Activated CD8-positive, alpha-beta T cell treated with anti-CD3 and anti-CD28 coated beads, Interleukin-2, amount 10 ng/mL, durations not matched to agents 7 days and 5 days (primary cell): ENCODE measurements at regions not wholly inside any gene's neighbourhood (a gene's known extent, or its start where the extent isn't known, plus 50 kb on each side); places are given as distances from the start of the nearest gene placed in this dataset.

Experiments used
- ATAC-seq: fragments of 150-1000 bp; cut with Tn5 transposase; one replicate; pipeline ENCODE4 v1.10.0; 2021; ENCODE audit warnings: moderate library complexity
- CTCF ChIA-PET: fragments of 350-600 bp; sonication (Branson Sonifier 250); formaldehyde crosslinking; loops from one replicate; lab custom pipeline; 2021; ENCODE audit warnings: antibody characterized with exemption; lab: Charles Lee
- POLR2A ChIA-PET: fragments of 350-600 bp; sonication (Branson Sonifier 250); formaldehyde crosslinking; loops from one replicate; lab custom pipeline; 2021; ENCODE audit warnings: antibody characterized with exemption; lab: Charles Lee
- DNase-seq: peaks from one replicate; pipeline ENCODE4 v3.0.0-alpha.2; 2020
- H3K27ac Mint-ChIP-seq: one replicate; pipeline ENCODE4 v1.8.0; 2021; ENCODE audit warnings: mild to moderate bottlenecking, mixed read lengths
- H3K27me3 Mint-ChIP-seq: one replicate; pipeline ENCODE4 v1.8.0; 2021; ENCODE audit warnings: low read depth, mixed read lengths
- H3K36me3 Mint-ChIP-seq: one replicate; pipeline ENCODE4 v1.8.0; 2021; ENCODE audit warnings: low read depth, mixed read lengths
- H3K4me1 Mint-ChIP-seq: one replicate; pipeline ENCODE4 v1.8.0; 2021; ENCODE audit warnings: low read depth, mixed read lengths
- H3K4me3 Mint-ChIP-seq: one replicate; pipeline ENCODE4 v1.8.0; 2021; ENCODE audit warnings: mild to moderate bottlenecking, mixed read lengths
- H3K9me3 Mint-ChIP-seq: one replicate; pipeline ENCODE4 v1.8.0; 2022; ENCODE audit warnings: mixed read lengths; ENCODE audit not compliant: insufficient read depth

DNA sequence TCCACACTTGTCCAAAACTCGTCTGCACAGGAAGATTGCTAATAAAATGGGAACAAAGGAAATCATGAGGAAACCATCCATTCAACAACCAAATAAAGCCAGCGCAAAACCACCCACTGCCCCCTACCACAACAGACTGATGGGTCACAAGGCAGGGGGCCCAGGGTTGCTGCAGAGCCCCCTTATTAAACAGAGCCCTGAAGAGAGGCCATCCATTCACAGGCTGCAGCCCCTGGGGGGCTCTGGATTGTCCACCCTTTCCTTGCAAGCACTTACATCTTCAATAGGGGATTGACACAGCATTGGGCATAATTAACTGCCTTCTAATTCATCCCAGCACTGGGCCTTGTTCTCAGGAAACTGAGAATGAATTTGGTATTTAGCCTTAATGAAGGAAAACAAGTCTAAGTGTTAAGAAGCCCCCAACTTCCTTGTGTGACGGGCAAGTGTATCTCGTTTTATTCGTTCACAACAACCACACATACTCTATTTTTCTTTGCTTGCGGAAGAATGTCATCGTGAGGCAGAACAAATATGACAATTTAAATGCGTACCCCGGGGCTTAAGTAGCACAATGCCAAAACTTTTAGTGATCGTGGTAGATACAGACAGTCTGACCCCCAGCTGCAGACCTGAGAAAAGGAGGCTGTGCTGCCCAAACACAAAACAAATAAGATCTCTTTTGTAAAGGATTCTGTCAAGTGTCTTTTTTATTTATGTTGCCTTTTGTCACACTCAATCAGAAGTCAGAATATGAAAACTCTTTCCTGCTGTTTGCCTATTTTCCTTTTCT is 144.0 kb downstream of the SEMA6D start:
- Mint-ChIP-seq H3K27me3 (no peaks in the 10 kb centered on the region), H3K27ac (no peak overlapping the region), H3K9me3 (no peaks in the 10 kb centered on the region), H3K4me3 (no peak overlapping the region), H3K36me3 (no peaks in the 10 kb centered on the region), H3K4me1 (no peaks in the 10 kb centered on the region)
- DNase-seq (no peak), ATAC-seq (no peak)
- ChIA-PET CTCF (no interaction called here), POLR2A (no interaction called here)

DNA sequence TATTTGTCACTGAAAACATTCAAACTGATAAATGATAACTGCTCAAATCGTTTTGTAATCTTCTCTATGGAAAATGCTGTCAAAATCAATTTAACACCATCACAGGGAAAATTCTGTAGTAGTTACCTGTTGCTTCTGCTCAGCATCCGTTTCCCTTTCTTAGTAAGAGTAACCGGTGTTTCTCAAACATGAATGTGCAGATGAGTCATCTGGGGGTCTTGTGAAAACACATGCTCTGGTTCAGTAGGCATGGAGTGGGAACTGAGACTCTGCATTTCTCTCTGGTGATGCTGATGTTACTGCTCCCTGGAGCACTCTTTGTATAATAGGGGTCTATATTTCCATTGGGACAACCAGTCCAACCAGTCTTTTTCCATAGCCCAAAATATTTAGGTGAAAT is 145.1 kb downstream of the SEMA6D start:
- Mint-ChIP-seq H3K27me3 (no peaks in the 10 kb centered on the region), H3K4me3 (no peak overlapping the region), H3K36me3 (no peaks in the 10 kb centered on the region), H3K27ac (no peak overlapping the region), H3K4me1 (no peaks in the 10 kb centered on the region), H3K9me3 (no peaks in the 10 kb centered on the region)
- ATAC-seq (no peak), DNase-seq (no peak)
- ChIA-PET POLR2A (no interaction called here), CTCF (interaction anchor here (0.8 kb wide), 1 partner anchor 12 kb away, joined by 4 read pairs; no protein-coding TSS in a partner anchor)

DNA sequence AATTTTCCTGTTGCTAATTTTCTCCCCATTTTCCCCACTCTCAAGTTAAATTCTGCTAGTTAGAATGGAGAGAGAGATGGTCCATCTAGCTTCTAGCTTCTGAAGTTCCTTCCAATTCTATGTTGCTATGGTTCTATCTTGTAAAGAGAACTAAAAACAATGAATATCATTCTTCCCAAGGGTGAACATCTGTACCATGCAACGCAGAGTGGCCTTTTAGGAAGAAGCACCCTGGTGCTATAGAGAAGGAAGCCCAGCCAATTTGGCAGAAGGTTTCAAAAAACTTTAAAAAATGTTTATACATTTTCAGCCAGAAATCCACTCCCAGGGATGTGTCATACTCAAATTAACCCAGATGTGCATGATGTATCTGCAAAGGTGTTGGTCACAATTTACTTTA is 149.1 kb downstream of the SEMA6D start:
- no peaks in the 10 kb centered on the region for H3K4me1 Mint-ChIP-seq
- CTCF ChIA-PET: no interaction called here
- H3K9me3 Mint-ChIP-seq: peaks cover 3% of the 10 kb centered on the region
- no peak for ATAC-seq
- DNase-seq: no peak
- no peak overlapping the region for H3K27ac Mint-ChIP-seq
- POLR2A ChIA-PET: no interaction called here
- H3K4me3 Mint-ChIP-seq: no peak overlapping the region
- H3K27me3 Mint-ChIP-seq: no peaks in the 10 kb centered on the region
- H3K36me3 Mint-ChIP-seq: no peaks in the 10 kb centered on the region

DNA sequence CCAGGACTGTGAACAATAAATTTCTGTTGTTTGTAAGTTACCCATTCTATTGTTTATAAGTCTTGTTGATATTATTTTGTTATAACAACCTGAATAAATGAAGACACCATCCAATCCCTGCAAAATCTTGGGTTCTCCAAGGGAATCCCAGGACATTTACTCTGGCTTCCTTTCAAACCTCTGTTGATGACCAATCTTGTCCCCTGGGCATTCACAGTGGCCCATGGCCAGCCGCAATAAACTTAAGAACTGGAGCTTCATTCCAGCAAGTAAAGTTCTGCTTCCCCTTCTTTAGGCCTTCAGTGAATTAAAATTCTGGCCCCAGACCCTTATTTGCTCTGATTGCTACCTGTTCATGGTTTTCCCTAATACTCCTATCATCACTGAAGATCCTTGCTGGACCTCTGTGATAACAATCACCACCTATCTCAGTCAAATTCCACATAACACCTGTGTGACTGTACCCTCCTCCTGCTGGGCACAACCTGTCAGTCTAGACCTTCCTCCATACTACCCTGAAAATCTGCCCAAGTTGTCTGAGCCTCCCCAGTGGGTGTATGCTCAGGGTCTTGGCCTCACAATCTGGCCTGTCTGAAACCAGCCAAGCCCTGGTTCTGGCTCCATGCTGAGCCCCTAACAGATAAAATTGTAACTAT is 153.1 kb downstream of the SEMA6D start:
- no peaks in the 10 kb centered on the region for H3K36me3 Mint-ChIP-seq

DNA sequence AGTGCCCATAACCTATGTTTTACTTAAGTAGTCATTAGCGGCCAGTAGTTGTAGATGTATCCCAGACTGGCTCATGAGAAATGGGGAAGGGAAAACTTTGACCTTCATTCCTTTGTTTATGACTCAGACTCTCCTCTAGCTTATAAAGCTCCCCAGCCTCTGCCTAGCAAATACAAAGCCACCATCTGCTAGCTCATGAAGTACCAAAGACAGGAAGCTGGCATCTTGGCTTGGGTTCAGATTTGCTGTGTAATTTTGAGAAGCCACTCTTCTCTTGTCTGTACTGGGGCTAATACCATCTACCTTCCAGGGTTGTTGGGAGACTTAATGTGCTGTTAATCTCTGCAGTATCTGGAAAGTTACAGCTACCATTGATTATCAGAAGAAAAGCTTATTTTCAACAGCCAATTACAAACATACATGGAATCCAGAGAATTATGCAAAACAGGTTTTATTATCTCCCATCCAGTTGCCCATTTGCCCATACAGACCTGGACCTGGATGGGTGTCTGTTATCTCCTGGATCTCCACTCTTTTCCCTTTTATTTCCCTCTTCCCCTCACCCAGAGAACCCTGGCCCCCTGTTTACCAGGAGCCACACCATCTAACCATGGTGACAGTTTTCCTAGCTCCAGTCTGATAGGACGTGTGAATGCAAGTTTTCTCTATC is 153.8 kb downstream of the SEMA6D start:
- no peaks in the 10 kb centered on the region for H3K27me3 Mint-ChIP-seq
- peaks cover 3% of the 10 kb centered on the region for H3K9me3 Mint-ChIP-seq
- no peak overlapping the region for H3K27ac Mint-ChIP-seq
- H3K4me1 Mint-ChIP-seq: no peaks in the 10 kb centered on the region
- no peak overlapping the region for H3K4me3 Mint-ChIP-seq
- ATAC-seq (no peak), DNase-seq (no peak)
- H3K36me3 Mint-ChIP-seq: no peaks in the 10 kb centered on the region
- POLR2A ChIA-PET: no interaction called here
- CTCF ChIA-PET: interaction anchor here (1.5 kb wide), 1 partner anchor 20 kb away, joined by 3 read pairs; no protein-coding TSS in a partner anchor

More for the DNA sequence above, 153.1 kb downstream of the SEMA6D start:
- no peaks in the 10 kb centered on the region for H3K27me3 Mint-ChIP-seq
- CTCF ChIA-PET: interaction anchor here (1.5 kb wide), 1 partner anchor 20 kb away, joined by 3 read pairs; no protein-coding TSS in a partner anchor
- DNase-seq (no peak), ATAC-seq (no peak)
- H3K27ac Mint-ChIP-seq: no peak overlapping the region
- peaks cover 3% of the 10 kb centered on the region for H3K9me3 Mint-ChIP-seq
- POLR2A ChIA-PET: no interaction called here
- no peaks in the 10 kb centered on the region for H3K4me1 Mint-ChIP-seq
- H3K4me3 Mint-ChIP-seq: no peak overlapping the region

DNA sequence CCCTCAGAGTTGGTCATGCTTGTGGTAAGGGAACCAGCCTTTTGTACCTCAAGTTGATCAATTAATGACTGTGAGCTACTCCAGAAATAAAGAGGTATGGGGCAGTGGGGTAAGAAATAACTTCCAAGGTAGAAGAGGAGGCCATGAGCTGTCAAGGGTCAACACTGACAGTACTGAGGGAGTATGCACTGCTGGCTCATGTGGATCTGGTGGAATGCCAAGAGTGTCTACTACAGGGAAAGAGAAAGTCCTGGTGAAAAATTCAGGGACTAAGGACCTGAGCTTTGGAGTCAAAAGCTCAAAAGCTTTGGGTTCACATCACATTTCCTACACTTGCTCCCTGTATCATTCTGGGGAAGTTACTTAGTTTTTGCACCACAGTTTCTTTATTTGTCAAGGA is 154.9 kb downstream of the SEMA6D start:
- H3K36me3 Mint-ChIP-seq: no peaks in the 10 kb centered on the region
- DNase-seq: no peak
- no peaks in the 10 kb centered on the region for H3K27me3 Mint-ChIP-seq
- ATAC-seq: no peak
- no peak overlapping the region for H3K27ac Mint-ChIP-seq
- CTCF ChIA-PET: no interaction called here
- POLR2A ChIA-PET: no interaction called here
- peaks cover 3% of the 10 kb centered on the region for H3K9me3 Mint-ChIP-seq
- H3K4me1 Mint-ChIP-seq: no peaks in the 10 kb centered on the region
- no peak overlapping the region for H3K4me3 Mint-ChIP-seq

DNA sequence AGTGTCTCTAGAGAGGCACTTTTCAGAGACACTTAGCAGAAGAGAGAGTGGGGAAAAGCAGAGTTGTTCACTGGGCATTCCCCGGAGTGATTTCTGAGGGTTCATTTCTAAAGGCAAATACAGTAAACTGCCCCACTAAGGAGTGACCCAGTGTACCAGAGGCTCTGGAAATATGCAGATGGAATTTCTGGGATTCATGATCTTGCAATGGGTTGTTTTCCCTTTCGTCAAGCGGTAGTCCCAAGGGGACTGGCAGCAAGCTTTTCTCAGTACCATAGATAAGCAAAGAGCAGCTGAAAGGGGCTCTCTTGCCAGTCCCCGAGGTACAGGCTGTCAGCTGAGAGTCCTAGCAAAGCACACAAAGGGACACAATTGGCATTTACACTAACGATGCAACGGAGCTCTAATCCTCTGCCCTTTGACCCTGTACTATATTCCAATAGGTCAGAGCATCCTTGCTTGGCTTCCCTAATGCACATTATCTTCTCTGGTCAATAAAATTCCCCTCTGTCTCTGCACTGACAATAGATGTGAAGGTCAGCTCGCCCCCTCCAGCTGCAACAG is 155.6 kb downstream of the SEMA6D start:
- POLR2A ChIA-PET: no interaction called here
- Mint-ChIP-seq H3K4me3 (no peak overlapping the region), H3K9me3 (peaks cover 3% of the 10 kb centered on the region), H3K27ac (no peak overlapping the region), H3K36me3 (no peaks in the 10 kb centered on the region), H3K4me1 (no peaks in the 10 kb centered on the region), H3K27me3 (no peaks in the 10 kb centered on the region)
- no peak for ATAC-seq
- no peak for DNase-seq
- CTCF ChIA-PET: no interaction called here

DNA sequence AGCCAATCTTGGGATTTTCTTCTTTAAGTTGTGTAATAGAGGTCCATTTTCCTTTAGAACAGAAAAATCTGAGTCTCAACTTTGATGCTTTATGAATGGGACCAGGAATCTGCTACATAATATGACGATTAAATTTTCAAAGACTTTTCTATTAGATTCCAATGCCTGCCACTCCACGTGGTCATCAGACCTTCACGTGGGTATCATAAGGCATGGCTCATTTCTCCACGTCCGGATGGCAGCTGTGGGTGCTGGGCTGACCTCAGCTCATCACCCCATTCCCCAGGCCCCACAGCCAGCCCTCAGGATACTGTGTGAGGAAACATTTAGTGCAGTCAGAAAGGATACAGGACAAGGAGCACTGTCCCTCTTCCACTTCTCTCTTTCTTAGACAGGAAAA is 159.7 kb downstream of the SEMA6D start:
- Mint-ChIP-seq H3K4me3 (no peak overlapping the region), H3K4me1 (no peaks in the 10 kb centered on the region), H3K9me3 (no peaks in the 10 kb centered on the region), H3K27me3 (no peaks in the 10 kb centered on the region), H3K27ac (no peak overlapping the region), H3K36me3 (no peaks in the 10 kb centered on the region)
- ChIA-PET CTCF (no interaction called here), POLR2A (no interaction called here)
- DNase-seq: no peak
- ATAC-seq: no peak

DNA sequence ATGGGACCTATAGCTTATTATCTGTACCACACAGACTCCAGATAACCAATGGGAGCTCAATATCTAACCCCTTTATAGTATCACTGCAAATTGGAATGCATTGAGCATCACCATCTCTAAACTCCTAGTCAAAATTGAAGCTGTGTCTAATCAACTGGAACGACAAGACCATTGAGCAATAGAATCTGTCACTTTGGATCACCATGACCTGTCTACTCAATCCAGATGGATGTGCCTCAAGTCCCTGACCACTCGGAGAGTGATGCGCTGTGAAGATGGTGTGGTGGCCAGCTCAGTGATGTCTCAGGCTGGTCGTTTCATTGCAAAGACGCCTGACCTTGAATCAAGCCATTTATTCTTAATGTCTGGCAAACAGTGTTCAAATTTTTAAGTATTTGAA is 160.5 kb downstream of the SEMA6D start:
- POLR2A ChIA-PET: no interaction called here
- H3K4me3 Mint-ChIP-seq: no peak overlapping the region
- no peaks in the 10 kb centered on the region for H3K9me3 Mint-ChIP-seq
- no peaks in the 10 kb centered on the region for H3K4me1 Mint-ChIP-seq
- DNase-seq (no peak), ATAC-seq (no peak)
- CTCF ChIA-PET: no interaction called here
- H3K27me3 Mint-ChIP-seq: no peaks in the 10 kb centered on the region
- H3K36me3 Mint-ChIP-seq: no peaks in the 10 kb centered on the region
- no peak overlapping the region for H3K27ac Mint-ChIP-seq

DNA sequence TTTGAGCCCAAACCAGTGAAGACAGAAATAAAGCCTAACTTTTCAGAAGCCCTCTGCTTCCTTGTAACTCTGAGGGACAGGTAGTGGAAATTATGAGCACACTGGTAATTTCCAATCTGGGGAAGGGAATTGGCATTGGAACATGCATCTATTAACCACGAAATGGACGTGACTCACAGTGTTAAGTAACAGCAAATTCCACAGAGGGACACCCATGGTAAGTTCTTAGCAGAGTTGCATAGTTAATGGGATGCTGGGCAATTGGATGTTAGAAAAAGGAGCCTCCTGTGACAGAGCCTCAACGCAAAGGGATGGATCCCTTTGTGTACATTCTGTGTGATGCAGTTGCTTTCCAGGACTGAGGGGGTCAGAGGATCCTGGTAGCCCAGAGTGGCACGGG is 168.6 kb downstream of the SEMA6D start:
- Mint-ChIP-seq H3K4me1 (no peaks in the 10 kb centered on the region), H3K9me3 (no peaks in the 10 kb centered on the region), H3K27ac (no peak overlapping the region), H3K27me3 (no peaks in the 10 kb centered on the region), H3K4me3 (no peak overlapping the region), H3K36me3 (no peaks in the 10 kb centered on the region)
- POLR2A ChIA-PET: no interaction called here
- DNase-seq (no peak), ATAC-seq (no peak)
- CTCF ChIA-PET: no interaction called here

DNA sequence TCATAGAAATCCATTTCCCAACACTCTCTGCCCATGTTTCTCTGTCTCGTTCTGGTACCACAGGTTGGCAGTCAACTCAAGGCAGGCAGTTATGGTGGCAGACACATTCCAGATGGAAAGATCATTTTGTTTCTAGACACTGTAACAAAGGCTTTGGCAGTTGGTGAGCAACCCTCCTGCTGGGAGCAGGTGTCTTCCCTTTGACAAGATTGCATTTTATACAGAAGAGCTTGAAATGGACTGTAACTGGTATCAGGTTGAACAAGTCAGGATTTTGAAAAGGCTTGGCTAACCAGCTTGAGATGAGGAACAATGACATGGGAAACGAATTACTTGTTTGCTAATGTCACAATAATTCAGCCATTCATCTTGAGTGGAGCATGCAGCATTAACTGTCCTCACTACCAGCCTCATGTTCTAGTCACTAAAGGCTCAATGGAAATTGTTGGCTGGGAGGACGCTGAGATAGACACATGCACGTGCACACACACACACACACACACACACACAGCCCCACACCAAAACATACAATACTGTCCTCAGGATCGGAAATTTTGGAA is 170.0 kb downstream of the SEMA6D start:
- CTCF ChIA-PET: interaction anchor here (0.9 kb wide), 1 partner anchor 102 kb away, joined by 3 read pairs; no protein-coding TSS in a partner anchor
- H3K4me1 Mint-ChIP-seq: no peaks in the 10 kb centered on the region

More for the DNA sequence above, 170.0 kb downstream of the SEMA6D start:
- Mint-ChIP-seq H3K27ac (no peak overlapping the region), H3K9me3 (no peaks in the 10 kb centered on the region), H3K36me3 (no peaks in the 10 kb centered on the region), H3K4me3 (no peak overlapping the region), H3K27me3 (no peaks in the 10 kb centered on the region)
- POLR2A ChIA-PET: no interaction called here
- ATAC-seq (no peak), DNase-seq (no peak)
